Gastrocnemius medialis (tissue), 4 donors: ENCODE measurements at regions not wholly inside any gene's neighbourhood (a gene's known extent, or its start where the extent isn't known, plus 50 kb on each side); places are given as distances from the start of the nearest gene placed in this dataset.

Experiments used
- ATAC-seq, 2 donors: fragments of 150-250 bp; one replicate each; pipeline ENCODE4 v1.9.1; 2016
- DNase-seq, 2 donors: peaks; one replicate each; pipeline ENCODE4 v3.0.0-alpha.2; 2019
- H3K27ac ChIP-seq, 4 donors: fragments of 200-600 bp; sonication (generic); 1 replicate in 1 of 4; 2 replicates in 3 of 4; pipeline ENCODE4 v1.5.1; 2016 to 2018; ENCODE audit warnings: mild to moderate bottlenecking in 2 of 4, moderate library complexity in 1 of 4
- H3K27me3 ChIP-seq, 3 donors: fragments of 200-600 bp; sonication (generic) in 2 of 3; 1 replicate in 1 of 3; 2 replicates in 2 of 3; pipeline versions ENCODE4 v1.5.1 to v1.6.0; 2016 to 2019; ENCODE audit warnings: mild to moderate bottlenecking in 1 of 3, moderate library complexity in 1 of 3
- H3K36me3 ChIP-seq, 2 donors: fragments of 200-600 bp; sonication (generic) in 1 of 2; one replicate each; pipeline ENCODE4 v1.5.1; 2017 to 2018
- H3K4me1 ChIP-seq, 2 donors: fragments of 200-600 bp; sonication (generic) in 1 of 2; one replicate each; pipeline ENCODE4 v1.5.1; 2016 to 2017; ENCODE audit warnings: mild to moderate bottlenecking in 2 of 2
- H3K4me3 ChIP-seq, 4 donors: fragments of 200-600 bp; sonication (generic) in 3 of 4; 1 replicate in 1 of 4; 2 replicates in 3 of 4; pipeline ENCODE4 v1.5.1; 2016 to 2019; ENCODE audit warnings: mild to moderate bottlenecking in 2 of 4
- H3K9me3 ChIP-seq, 3 donors: fragments of 200-600 bp; sonication (generic) in 2 of 3; 1 replicate in 1 of 3; 2 replicates in 2 of 3; pipeline ENCODE4 v1.5.1; 2016 to 2019
- CTCF ChIP-seq, 5 experiments: fragments of 450-650 bp in 3 of 5; fragments of 200-600 bp in 2 of 5; sonication (generic) in 2 of 5; IDR thresholded peaks in 4 of 5; conservative IDR thresholded peaks in 1 of 5; 1 replicate in 4 of 5; 2 replicates in 1 of 5; pipeline ENCODE4 v1.5.1; 2016 to 2019; ENCODE audit warnings: antibody characterized with exemption in 5 of 5, mild to moderate bottlenecking in 3 of 5, moderate library complexity in 3 of 5
- POLR2A ChIP-seq, 2 donors: fragments of 450-650 bp; IDR thresholded peaks; one replicate each; pipeline ENCODE4 v1.6.1; 2017; ENCODE audit warnings: antibody characterized with exemption in 2 of 2, mild to moderate bottlenecking in 2 of 2, moderate library complexity in 2 of 2
- in situ Hi-C, 4 donors: fragments of 200-750 bp; cut with MboI; loops; one replicate each; pipeline versions ENCODE4 v1.15.0 to v1.8.0; 2017; ENCODE audit warnings: low sequenced_read_pairs in 4 of 4
- intact Hi-C: fragments of 100-400 bp; cut with DNase I; formaldehyde crosslinking; loops from one replicate; pipeline ENCODE4 v1.15.1; 2023; ENCODE audit warnings: low total_unique reads

- H3K36me3 ChIP-seq = no peaks in the 10 kb centered on the region
- no peaks in the 10 kb centered on the region for H3K27me3 ChIP-seq
- H3K27ac ChIP-seq = no peak overlapping the region
- H3K9me3 ChIP-seq = peaks cover 0 to 4% (median 0%) of the 10 kb centered on the region in 3 donors
- TF ChIP-seq POLR2A (IDR thresholded peaks at IDR 0.05) (no peak), CTCF (IDR thresholded peaks at IDR 0.05 in 4 of 5, conservative IDR thresholded peaks at IDR 0.05 in 1 of 5) (no peak)
- ATAC-seq = no peak
- intact Hi-C loops (no loop called here), in situ Hi-C loops (no loop called here)
- DNase-seq = no peak
- no peak overlapping the region for H3K4me3 ChIP-seq
- no peaks in the 10 kb centered on the region for H3K4me1 ChIP-seq
Measured at GRCh38 chr10:29120216-29120615, 168.7 kb upstream of the LYZL1 start.

GRCh38 chr10:29124864-29125263 is 164.0 kb upstream of the LYZL1 start:
- Histone ChIP-seq H3K4me1 (no peaks in the 10 kb centered on the region), H3K27me3 (no peaks in the 10 kb centered on the region), H3K36me3 (no peaks in the 10 kb centered on the region), H3K9me3 (no peaks in the 10 kb centered on the region), H3K4me3 (no peak overlapping the region), H3K27ac (no peak overlapping the region)
- intact Hi-C loops (no loop called here), in situ Hi-C loops (no loop called here)
- ATAC-seq (no peak), DNase-seq (no peak)
- TF ChIP-seq CTCF (IDR thresholded peaks at IDR 0.05 in 4 of 5, conservative IDR thresholded peaks at IDR 0.05 in 1 of 5) = no peak
- TF ChIP-seq POLR2A (IDR thresholded peaks at IDR 0.05) = no peak

- peaks cover 3 to 13% of the 10 kb centered on the region in 2 donors for H3K4me1 ChIP-seq
- no peak overlapping the region for H3K27ac ChIP-seq
- no peaks in the 10 kb centered on the region for H3K9me3 ChIP-seq
- in situ Hi-C loops (no loop called here), intact Hi-C loops (no loop called here)
- H3K4me3 ChIP-seq = no peak overlapping the region
- no peak for TF ChIP-seq CTCF (IDR thresholded peaks at IDR 0.05 in 4 of 5, conservative IDR thresholded peaks at IDR 0.05 in 1 of 5)
- TF ChIP-seq POLR2A (IDR thresholded peaks at IDR 0.05) = no peak
- ATAC-seq = no peak
- no peaks in the 10 kb centered on the region for H3K36me3 ChIP-seq
- H3K27me3 ChIP-seq = no peaks in the 10 kb centered on the region
- DNase-seq = no peak
Measured at GRCh38 chr10:29127037-29127700, 161.7 kb upstream of the LYZL1 start.

GRCh38 chr10:29127731-29128130 is 161.1 kb upstream of the LYZL1 start:
- in situ Hi-C loops = no loop called here
- no peak for TF ChIP-seq CTCF (IDR thresholded peaks at IDR 0.05 in 4 of 5, conservative IDR thresholded peaks at IDR 0.05 in 1 of 5)
- TF ChIP-seq POLR2A (IDR thresholded peaks at IDR 0.05) = no peak
- Histone ChIP-seq H3K27ac (no peak overlapping the region), H3K4me1 (peaks cover 9 to 16% of the 10 kb centered on the region in 2 donors), H3K4me3 (no peak overlapping the region), H3K36me3 (no peaks in the 10 kb centered on the region), H3K9me3 (no peaks in the 10 kb centered on the region), H3K27me3 (no peaks in the 10 kb centered on the region)
- no peak for DNase-seq
- no peak for ATAC-seq
- intact Hi-C loops = no loop called here
